Muscle of back (tissue), 3 donors: ENCODE measurements at regions not wholly inside any gene's neighbourhood (a gene's known extent, or its start where the extent isn't known, plus 50 kb on each side); places are given as distances from the start of the nearest gene placed in this dataset.
A peak's percentile ranks its signal among the peaks of the same experiment; 100 is the strongest.
"Not testable (repeated sequence)": the region's sequence is repeated elsewhere in the genome, so short reads cannot be mapped to it uniquely, and the experiment has no call there.

ENCODE experiments used
- DNase-seq, 3 donors: peaks; one replicate each; pipeline versions ENCODE4 v3.0.0 to v3.0.0-alpha.2; 2013

GRCh38 chr5:14054965-14055963 is 87.9 kb upstream of the TRIO start:
- no peak for DNase-seq

- no peak for DNase-seq
Observed at GRCh38 chr5:14054111-14054854, 88.9 kb upstream of the TRIO start.

GRCh38 chr5:14050821-14051220 is 92.3 kb upstream of the TRIO start:
- no peak for DNase-seq

DNA sequence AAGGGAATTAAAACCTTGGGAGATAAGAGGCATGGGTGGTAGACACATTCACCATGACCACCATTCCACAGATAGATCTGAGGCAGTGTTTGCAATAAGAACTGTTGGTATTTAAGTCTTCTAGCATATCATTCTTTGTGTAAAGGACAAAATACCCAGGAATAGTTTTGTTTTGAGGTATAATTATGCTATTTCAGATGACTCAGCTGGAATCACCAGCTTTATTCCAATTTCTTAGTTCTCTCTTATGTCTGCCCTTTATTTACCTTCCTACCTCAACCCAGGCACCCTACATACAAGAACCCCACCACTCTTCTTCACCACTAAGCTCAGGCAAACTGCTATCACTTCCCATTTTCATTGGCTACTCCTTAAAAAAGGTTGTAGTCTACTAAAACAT is 94.7 kb upstream of the TRIO start:
- no peak for DNase-seq

GRCh38 chr5:14041528-14042192 is 97.2 kb upstream of the DNAH5 start:
- DNase-seq: peak; percentile 39 to 65 (median 56)

GRCh38 chr5:14040542-14040941 is 96.1 kb upstream of the DNAH5 start:
- no peak for DNase-seq

DNA sequence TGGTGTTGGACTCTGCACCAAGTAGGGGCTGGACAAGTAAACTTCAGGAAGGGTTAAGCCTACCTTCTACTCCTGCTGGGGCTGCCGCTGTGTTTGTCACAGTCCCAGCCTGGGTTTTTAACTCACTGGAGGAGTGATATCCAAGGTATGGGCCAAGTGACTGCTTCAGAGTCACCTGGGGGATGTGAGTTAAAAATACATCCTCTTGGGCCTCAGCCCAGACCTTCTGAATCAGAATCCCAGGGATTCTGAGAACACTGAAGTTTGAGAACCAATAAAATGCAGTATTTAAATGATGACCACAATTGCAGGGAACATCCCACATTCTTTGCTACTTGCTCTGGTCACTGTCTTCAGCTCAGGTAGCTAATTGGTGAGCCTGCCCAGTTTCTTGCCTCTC is 95.1 kb upstream of the DNAH5 start:
- DNase-seq: no peak

GRCh38 chr5:14039063-14039462 is 94.6 kb upstream of the DNAH5 start:
- no peak for DNase-seq

DNA sequence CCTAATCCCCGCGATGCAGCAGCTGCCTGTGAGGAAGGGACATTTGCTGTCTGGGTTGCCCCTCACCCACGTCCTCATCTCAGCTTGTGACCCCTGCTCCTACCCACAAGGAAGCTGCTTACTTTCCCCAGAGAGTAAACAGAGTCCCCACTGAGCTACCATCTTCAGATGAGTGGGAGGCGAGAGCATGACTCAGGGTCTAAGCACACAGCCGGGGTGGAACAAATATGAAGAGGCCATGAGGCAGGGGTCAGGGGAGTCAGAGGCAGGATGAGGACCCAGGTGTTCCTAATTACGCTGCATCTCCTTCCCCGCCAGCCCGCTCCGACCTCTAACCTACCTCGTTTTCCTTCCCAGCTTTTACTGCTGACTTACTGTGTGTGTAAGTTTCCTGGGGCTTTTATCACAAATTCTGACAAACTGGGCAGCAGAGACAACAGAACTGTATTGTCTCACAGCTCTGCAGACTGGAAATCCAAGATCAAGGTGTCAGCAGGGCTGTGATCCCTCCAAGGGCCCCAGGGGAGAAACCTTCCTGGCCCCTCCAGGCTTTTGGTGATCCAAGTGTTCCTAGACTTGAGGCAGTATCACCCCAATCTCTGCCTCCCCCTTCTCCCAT is 94.0 kb upstream of the DNAH5 start:
- DNase-seq: peak in 1 of 3 donors; percentile 67

DNA sequence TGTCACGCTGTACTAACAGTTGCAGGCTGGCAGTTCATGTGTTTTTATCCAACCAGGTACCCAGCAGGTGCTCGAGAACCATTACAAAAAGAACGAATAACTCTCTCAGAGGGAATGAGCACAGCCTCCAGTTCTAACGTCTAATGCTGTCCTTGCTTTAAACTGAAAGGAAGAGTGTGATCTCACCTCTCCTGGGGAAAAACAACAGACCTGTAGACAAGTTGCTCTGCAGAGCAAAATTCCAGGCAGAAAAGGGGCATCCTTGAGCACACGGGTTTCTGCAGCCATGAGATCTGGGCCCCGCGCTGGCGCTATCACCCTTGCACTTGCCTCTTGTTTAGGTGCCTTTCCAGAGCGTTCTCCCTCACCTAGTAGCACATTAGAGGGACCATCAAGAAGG is 92.5 kb upstream of the DNAH5 start:
- DNase-seq: peak in 2 of 3 donors; percentile 13 to 28

GRCh38 chr5:14036514-14036913 is 92.0 kb upstream of the DNAH5 start:
- DNase-seq: peak in 2 of 3 donors; percentile 19 to 46

DNA sequence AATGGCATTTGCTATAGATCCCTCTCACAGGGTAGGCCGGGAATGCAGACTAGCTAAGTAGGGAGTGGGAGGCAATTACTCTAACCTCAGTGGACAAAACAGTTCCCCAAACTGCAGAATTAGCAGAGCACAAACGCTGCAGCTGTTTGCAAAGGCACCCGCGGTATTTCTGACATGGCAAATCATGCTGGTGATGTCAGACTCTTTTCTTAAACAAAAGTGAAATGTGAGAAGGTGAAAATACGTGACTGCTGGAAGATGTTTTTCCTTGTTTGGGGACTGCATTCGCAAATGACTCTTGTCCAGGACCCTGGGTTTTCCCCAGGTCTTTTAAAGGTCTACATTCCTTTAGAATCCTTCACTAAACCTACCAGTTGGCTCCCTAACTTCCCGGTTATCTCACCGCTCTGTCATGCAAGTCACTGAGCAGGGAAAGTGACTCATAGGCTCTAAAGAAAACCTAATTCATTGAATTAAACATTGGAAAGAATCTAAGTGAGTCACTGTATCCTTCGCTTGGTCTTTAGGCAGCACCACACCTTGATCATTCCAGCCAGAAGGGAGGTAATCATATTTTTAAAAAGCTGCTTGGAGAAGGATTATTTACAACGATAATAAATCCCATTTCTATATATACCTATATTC is 91.5 kb upstream of the DNAH5 start:
- peak; percentile 79 to 99 (median 87) for DNase-seq

- peak in 2 of 3 donors; percentile 32 to 42 for DNase-seq
Observed at GRCh38 chr5:14034963-14035362, 90.5 kb upstream of the DNAH5 start.

GRCh38 chr5:14032918-14033317 is 88.4 kb upstream of the DNAH5 start:
- DNase-seq: no peak

DNA sequence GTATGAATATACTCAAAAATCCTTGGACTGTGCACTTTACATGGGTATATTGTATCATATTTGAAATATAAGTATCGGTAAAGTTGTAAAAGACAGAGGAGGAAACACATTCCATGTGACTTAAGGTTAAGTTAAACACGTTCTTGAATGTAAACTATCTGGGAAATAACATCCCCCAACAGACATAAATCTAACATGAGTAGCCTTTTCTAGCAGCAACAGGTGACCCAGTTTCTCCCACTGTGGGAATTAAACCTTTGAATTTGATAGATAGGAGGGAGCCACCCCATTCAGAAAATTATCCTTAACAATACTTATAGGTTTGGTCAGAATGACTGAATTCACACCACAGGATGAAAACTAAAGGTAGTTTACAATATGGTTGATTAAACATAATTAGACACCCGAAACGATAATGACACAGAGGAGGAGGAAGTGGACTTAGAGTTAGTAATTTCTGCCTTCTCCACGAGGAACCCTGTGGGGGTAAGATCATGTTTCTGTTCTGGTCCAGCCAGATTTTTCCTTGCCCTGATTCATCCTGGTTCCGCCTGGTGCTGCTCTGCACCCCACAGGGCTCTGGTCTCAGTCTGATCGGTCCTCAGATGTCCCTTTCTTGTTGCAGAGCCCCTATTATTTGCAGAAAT is 84.6 kb upstream of the DNAH5 start:
- DNase-seq: no peak

DNA sequence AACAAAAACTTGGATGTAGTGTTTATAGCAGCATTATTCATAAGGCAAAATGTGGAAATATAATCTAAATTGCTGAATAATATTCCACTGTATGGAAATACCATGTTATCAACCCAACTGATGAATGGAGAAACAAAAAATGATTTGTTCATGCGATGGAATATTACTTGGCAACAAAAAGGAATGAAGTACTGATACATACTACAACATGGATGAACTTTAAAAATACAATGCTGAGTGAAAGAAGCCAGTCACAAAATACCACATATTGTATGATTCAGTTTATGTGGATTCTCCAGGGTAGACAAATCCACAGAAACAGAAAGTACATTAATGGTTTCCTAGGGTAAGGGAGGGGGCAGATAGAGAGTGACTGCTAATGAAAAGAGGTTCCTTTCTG is 83.7 kb upstream of the DNAH5 start:
- DNase-seq: no peak

GRCh38 chr5:14025569-14026286 is 81.2 kb upstream of the DNAH5 start:
- no peak for DNase-seq

GRCh38 chr5:14022971-14023370 is 78.5 kb upstream of the DNAH5 start:
- DNase-seq: no peak

GRCh38 chr5:14020944-14021343 is 76.5 kb upstream of the DNAH5 start:
- not testable (repeated sequence) for DNase-seq

DNA sequence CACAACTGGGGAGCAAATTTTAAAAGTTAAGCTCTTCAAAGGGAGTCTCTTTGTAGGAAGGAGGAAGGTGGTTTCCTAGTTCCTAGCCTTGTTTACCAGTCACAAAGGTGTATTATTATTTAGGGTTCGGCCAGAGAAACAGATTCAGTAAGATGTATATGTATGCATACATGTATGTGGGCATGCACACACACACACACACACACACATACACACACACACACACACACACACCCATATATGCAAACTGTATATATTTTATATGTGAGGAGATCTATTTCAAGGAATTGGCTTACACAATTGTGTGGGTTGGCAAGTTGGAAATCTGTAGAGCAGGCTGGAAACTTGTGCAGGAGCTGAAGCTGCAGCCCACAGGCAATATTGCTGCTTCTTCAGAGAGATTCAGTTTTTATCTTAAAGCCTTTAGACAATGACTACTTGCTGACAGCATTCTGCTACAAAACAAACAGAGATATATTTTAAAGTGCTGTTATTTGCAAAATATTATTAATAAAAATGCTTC is 75.3 kb upstream of the DNAH5 start:
- no peak for DNase-seq
